ENCODE measurements at regions not wholly inside any gene's neighbourhood (a gene's known extent, or its start where the extent isn't known, plus 50 kb on each side); places are given as distances from the start of the nearest gene placed in this dataset.

DNA sequence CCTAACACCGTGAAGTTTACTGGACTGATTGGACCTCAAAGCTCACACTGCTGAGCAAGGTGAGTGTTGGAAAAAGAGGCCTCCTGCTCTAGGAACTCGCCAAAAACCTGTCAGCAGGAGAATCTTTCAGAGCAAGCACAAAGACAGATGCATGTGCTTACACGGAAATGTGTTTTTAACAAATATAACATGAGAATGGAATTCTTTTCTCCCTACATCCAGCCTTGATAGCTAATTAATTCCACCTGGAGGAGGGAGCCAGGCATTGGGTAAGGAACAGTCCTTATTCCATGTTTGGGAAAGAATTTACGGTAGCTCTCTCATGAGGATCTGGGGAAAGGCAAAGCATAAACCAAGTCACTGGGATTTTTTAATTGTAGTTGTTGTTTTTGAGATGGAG lies 98.8 kb downstream of the KLF4 start:
- Mint-ChIP-seq H3K4me1 (ENCODE audit: low read depth) (no peaks in the 10 kb centered on the region), H3K4me3 (no peak overlapping the region), H3K27ac (no peak overlapping the region), H3K27me3 (peaks cover 14% of the 10 kb centered on the region), H3K36me3 (ENCODE audit: low read depth) (no peaks in the 10 kb centered on the region), H3K9me3 (no peaks in the 10 kb centered on the region)

DNA sequence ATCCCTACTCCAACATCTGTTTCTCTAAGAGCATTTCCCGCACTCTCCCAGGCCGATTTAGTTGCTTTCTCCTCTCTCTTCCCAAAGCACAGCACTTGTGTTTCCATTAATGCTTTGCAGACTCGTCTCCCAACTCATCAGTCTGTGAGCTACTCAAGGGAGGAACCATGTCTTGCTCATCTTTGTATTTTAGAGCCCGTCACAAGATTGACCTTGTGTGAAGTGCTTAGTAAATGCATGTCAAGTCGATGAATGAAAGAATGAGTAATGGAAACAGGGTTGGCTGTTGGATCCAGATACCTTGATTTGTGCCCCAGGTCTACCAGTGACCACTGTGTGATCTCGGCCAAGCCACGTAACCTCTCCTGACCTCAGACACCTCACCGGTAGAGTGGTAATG lies 99.3 kb downstream of the KLF4 start:
- Mint-ChIP-seq H3K4me1 (ENCODE audit: low read depth) (no peaks in the 10 kb centered on the region), H3K36me3 (ENCODE audit: low read depth) (no peaks in the 10 kb centered on the region), H3K9me3 (no peaks in the 10 kb centered on the region), H3K27ac (no peak overlapping the region), H3K27me3 (peaks cover 14% of the 10 kb centered on the region), H3K4me3 (no peak overlapping the region)

DNA sequence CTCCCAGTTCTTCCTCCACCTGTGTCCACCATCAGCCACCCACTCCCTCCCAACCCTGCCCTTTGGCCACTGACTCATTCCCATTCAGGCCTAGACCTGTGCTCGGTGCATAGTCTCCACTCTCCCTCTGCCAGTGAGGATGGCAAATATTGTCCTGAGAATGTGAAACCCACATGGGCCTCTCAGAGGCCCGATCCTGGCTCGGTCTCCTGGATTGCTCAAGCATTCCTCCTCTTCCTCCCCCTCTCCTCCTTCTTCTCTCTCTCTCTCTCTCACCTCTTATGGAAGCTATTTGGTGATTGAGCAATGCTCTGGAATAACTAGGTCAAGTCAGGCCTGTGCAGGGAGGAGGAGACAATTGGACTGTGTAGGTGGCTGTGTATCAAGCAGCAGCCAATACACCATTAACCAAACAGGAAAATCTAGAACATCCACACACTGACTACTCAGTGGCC lies 99.9 kb downstream of the KLF4 start:
- no peaks in the 10 kb centered on the region for H3K4me1 Mint-ChIP-seq (ENCODE audit: low read depth)
- peaks cover 14% of the 10 kb centered on the region for H3K27me3 Mint-ChIP-seq
- H3K9me3 Mint-ChIP-seq: no peaks in the 10 kb centered on the region
- H3K27ac Mint-ChIP-seq: no peak overlapping the region
- no peaks in the 10 kb centered on the region for H3K36me3 Mint-ChIP-seq (ENCODE audit: low read depth)
- H3K4me3 Mint-ChIP-seq: no peak overlapping the region

GRCh38 chr9:107388890-107389289 lies 100.7 kb downstream of the KLF4 start:
- no peaks in the 10 kb centered on the region for H3K9me3 Mint-ChIP-seq
- no peak overlapping the region for H3K27ac Mint-ChIP-seq
- H3K4me3 Mint-ChIP-seq: no peak overlapping the region
- peaks cover 8% of the 10 kb centered on the region for H3K27me3 Mint-ChIP-seq
- no peaks in the 10 kb centered on the region for H3K36me3 Mint-ChIP-seq (ENCODE audit: low read depth)
- H3K4me1 Mint-ChIP-seq (ENCODE audit: low read depth): no peaks in the 10 kb centered on the region

DNA sequence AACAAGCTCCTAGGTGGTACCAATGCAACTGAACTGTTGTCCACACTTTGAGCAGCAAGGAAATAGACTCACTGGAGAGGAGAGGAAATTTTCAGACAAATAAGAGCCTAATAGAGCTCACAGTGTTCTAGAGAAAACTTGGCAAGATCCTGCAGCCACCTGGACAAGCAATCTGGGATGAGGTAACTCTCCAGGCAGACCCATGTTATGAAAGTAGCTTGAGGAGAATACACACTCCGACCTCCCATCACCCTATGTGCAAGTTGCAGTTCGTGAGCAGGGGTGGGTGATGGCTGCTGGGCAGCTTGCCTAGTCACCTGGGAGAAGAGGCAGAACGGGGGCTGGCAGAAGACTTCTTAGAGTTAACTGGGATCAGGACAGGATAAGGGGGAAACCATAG lies 102.2 kb downstream of the KLF4 start:
- Mint-ChIP-seq H3K36me3 (ENCODE audit: low read depth) (no peaks in the 10 kb centered on the region), H3K27me3 (peaks cover 6% of the 10 kb centered on the region), H3K4me3 (no peak overlapping the region), H3K9me3 (no peaks in the 10 kb centered on the region), H3K27ac (no peak overlapping the region), H3K4me1 (ENCODE audit: low read depth) (no peaks in the 10 kb centered on the region)

DNA sequence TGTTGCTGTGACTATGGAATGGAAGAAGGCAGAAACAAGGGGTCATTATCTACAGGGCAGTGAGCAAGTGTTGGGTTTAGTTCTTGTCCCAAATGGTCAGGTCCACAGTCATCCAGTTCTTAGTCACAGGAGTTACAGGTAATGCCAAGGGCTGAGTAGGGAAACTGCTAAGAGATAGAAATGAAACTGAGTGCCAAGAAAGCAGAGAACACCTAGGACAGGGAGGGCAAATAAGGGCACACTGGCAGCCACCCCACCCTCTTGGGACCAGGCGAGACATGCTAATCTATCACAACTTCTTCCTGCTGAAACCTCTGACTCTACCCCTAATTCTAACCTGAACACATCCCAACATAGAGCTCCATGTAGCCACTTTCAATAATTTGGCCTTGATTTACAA lies 103.2 kb downstream of the KLF4 start:
- H3K4me3 Mint-ChIP-seq: no peak overlapping the region
- H3K9me3 Mint-ChIP-seq: no peaks in the 10 kb centered on the region
- H3K27ac Mint-ChIP-seq: no peak overlapping the region
- H3K27me3 Mint-ChIP-seq: peaks cover 10% of the 10 kb centered on the region
- H3K36me3 Mint-ChIP-seq (ENCODE audit: low read depth): no peaks in the 10 kb centered on the region
- no peaks in the 10 kb centered on the region for H3K4me1 Mint-ChIP-seq (ENCODE audit: low read depth)
